ENCODE measurements at regions not wholly inside any gene's neighbourhood (a gene's known extent, or its start where the extent isn't known, plus 50 kb on each side); places are given as distances from the start of the nearest gene placed in this dataset.
A peak's percentile ranks its signal among the peaks of the same experiment; 100 is the strongest.

DNA sequence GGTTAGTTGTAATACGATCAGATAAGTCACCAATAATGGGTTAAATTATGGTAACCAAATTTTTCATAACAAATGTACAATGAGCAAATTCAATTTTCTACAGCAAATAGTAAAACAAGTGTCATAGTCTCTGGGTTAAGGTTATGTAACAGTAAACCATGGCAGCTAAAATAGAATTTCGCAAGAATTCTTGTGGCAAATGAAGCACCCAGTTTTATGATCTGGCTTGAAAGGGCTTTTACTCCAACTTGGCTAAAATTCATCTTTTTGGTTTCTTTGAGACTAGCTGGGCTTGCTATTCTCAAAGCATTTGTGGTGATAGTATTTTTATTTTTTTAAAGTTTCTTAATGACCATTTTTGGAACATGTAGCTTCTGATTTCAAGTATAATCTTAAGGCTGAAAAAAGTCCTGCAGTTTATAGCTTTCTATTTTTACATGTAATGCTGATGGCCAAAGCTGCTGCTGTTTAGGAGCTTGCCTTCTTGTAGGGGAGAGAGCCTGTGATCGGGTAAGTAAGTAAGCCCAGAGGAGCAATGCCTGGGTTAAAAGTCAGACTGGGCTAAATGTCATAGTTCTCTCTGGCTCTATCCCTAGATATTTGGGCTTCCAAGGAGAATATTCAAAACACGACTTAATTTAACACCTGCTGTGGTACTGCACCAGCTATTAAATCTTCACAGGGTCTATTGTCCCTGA lies 55.5 kb upstream of the SYPL1 start:
- peak in 1 of 4 donors; percentile 21 for TF ChIP-seq POLR2AphosphoS5 (IDR thresholded peaks at IDR 0.05)
- no peak for TF ChIP-seq POLR2A (IDR thresholded peaks at IDR 0.05)
- TF ChIP-seq, protein P1, sequence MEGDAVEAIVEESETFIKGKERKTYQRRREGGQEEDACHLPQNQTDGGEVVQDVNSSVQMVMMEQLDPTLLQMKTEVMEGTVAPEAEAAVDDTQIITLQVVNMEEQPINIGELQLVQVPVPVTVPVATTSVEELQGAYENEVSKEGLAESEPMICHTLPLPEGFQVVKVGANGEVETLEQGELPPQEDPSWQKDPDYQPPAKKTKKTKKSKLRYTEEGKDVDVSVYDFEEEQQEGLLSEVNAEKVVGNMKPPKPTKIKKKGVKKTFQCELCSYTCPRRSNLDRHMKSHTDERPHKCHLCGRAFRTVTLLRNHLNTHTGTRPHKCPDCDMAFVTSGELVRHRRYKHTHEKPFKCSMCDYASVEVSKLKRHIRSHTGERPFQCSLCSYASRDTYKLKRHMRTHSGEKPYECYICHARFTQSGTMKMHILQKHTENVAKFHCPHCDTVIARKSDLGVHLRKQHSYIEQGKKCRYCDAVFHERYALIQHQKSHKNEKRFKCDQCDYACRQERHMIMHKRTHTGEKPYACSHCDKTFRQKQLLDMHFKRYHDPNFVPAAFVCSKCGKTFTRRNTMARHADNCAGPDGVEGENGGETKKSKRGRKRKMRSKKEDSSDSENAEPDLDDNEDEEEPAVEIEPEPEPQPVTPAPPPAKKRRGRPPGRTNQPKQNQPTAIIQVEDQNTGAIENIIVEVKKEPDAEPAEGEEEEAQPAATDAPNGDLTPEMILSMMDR (IDR thresholded peaks at IDR 0.05) = no peak

All from sigmoid colon (tissue), 4 donors.